H1 (cell line): ENCODE measurements at regions not wholly inside any gene's neighbourhood (a gene's known extent, or its start where the extent isn't known, plus 50 kb on each side); places are given as distances from the start of the nearest gene placed in this dataset.

Experiments
- CHD2 ChIP-seq: IDR thresholded peaks from 2 replicates; pipeline ENCODE4 v1.6.1; 2012; ENCODE audit warnings: low read length, improper control_type of control experiment
- JUN ChIP-seq: IDR thresholded peaks from 2 replicates; pipeline ENCODE4 v1.6.1; 2011; ENCODE audit warnings: low read depth, mild to moderate bottlenecking, improper control_type of control experiment, low read length
- NANOG ChIP-seq: IDR thresholded peaks from 2 replicates; pipeline ENCODE4 v1.6.1; 2011; ENCODE audit warnings: low read length, low read depth, mild to moderate bottlenecking, inconsistent platforms; ENCODE audit not compliant: insufficient read depth, poor library complexity, severe bottlenecking
- POLR2AphosphoS5 ChIP-seq: IDR thresholded peaks from 2 replicates; pipeline ENCODE4 v1.6.1; 2011; ENCODE audit warnings: low read depth, low read length
- POU5F1 ChIP-seq: IDR thresholded peaks from 2 replicates; pipeline ENCODE4 v1.6.1; 2011; ENCODE audit warnings: low read depth, mild to moderate bottlenecking, low read length, moderate library complexity
- SP1 ChIP-seq: IDR thresholded peaks from 2 replicates; pipeline ENCODE4 v1.6.1; 2011; ENCODE audit warnings: low read depth, low read length
- SRF ChIP-seq: IDR thresholded peaks from 2 replicates; pipeline ENCODE4 v1.6.1; 2011; ENCODE audit warnings: mild to moderate bottlenecking, low read depth, low read length, moderate library complexity
- ZNF274 ChIP-seq: IDR thresholded peaks from 2 replicates; pipeline ENCODE4 v1.7.0; 2012; ENCODE audit warnings: low read length, borderline replicate concordance; ENCODE audit errors: extremely low read depth

DNA sequence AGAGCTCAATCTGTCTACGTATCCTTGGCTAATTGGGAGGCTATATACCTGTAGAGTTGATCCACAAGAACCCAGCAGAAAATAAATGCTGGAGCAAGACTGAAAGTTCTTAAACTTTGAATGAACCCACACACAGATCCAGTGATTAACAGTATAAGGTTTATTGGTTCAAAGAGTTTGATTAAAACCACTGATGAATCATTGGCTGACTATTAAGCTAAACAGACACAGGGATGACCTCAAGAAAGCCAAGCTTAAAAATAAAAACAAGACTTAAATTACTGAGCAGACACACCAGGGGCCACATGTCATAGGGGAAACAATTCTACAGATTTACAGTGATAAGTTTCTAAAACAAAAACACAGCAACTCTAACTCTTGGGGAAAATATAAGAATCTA is 163.6 kb downstream of the SPATA31D1 start (continued):
- no peak for TF ChIP-seq ZNF274
- no peak for TF ChIP-seq JUN
- TF ChIP-seq SP1 = no peak
- TF ChIP-seq CHD2 = no peak
- no peak for TF ChIP-seq POU5F1
- no peak for TF ChIP-seq NANOG
- TF ChIP-seq POLR2AphosphoS5 = no peak
- TF ChIP-seq SRF = no peak
